ENCODE measurements at regions not wholly inside any gene's neighbourhood (a gene's known extent, or its start where the extent isn't known, plus 50 kb on each side); places are given as distances from the start of the nearest gene placed in this dataset.

DNA sequence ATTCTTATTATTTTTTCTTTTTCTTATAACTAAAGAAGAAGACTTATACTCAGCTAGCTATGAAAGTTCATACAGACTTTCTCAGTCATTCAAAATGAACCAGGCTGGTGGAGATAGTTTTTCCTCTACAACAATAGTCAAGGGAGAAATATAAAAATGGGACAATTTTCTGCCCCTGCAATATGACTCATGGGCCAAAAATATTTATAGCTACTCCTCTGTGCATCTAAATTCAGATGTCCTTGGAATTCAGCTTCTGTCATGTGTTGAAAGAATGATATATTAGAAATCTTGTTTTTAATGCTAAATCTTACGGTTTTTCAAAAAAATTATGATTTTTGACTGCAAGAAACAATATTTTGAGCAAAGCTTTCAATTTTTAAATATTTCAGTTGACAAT is 237.2 kb upstream of the SYT10 start:
- Histone ChIP-seq H2BK120ac (ENCODE audit: low read depth, low read length) (no peak overlapping the region), H3K4me2 (ENCODE audit: low read length, poor library complexity, severe bottlenecking) (no peak overlapping the region), H2BK12ac (ENCODE audit: low read length in 2 of 2) (no peak overlapping the region), H3K27me3 (ENCODE audit: control insufficient read depth in 1 of 2, insufficient read depth in 1 of 2, low read length in 2 of 2) (no peaks in the 10 kb centered on the region), H3K79me1 (replicated peaks; ENCODE audit: low read length, poor library complexity, severe bottlenecking) (no peaks in the 10 kb centered on the region), H3K27ac (ENCODE audit: low read length, poor library complexity, severe bottlenecking) (no peak overlapping the region), H3K36me3 (ENCODE audit: control insufficient read depth in 1 of 2, insufficient read depth in 2 of 2, low read depth in 1 of 2, low read length in 2 of 2) (no peaks in the 10 kb centered on the region), H3K4me3 (ENCODE audit: insufficient read depth in 1 of 2, low read depth in 1 of 2, low read length in 2 of 2) (no peak overlapping the region), H2AK5ac (ENCODE audit: low read length, severe bottlenecking) (no peak overlapping the region), H3K14ac (ENCODE audit: low read length in 2 of 2) (no peak overlapping the region), H3K9ac (ENCODE audit: low read length) (no peak overlapping the region), H3K18ac (ENCODE audit: low read depth in 1 of 2, low read length in 2 of 2) (no peak overlapping the region), H3K4me1 (ENCODE audit: control insufficient read depth, insufficient read depth, low read depth, low read length) (no peaks in the 10 kb centered on the region), H3K4ac (ENCODE audit: low read depth in 1 of 2, low read length in 2 of 2) (no peak overlapping the region), H3K23ac (ENCODE audit: low read length in 2 of 2) (no peak overlapping the region), H2BK15ac (ENCODE audit: low read depth, poor library complexity, severe bottlenecking) (no peak overlapping the region), H2BK5ac (ENCODE audit: low read depth, low read length, poor library complexity, severe bottlenecking) (no peak overlapping the region), H2AFZ (ENCODE audit: low read depth, low read length) (no peak overlapping the region), H4K91ac (ENCODE audit: low read length) (no peak overlapping the region), H4K8ac (ENCODE audit: low read length) (no peak overlapping the region), H3K9me3 (ENCODE audit: control insufficient read depth, low read length) (no peaks in the 10 kb centered on the region)
- no peak for DNase-seq
- no CpG with 5 or more reads among the region's 1 CpG for WGBS

DNA sequence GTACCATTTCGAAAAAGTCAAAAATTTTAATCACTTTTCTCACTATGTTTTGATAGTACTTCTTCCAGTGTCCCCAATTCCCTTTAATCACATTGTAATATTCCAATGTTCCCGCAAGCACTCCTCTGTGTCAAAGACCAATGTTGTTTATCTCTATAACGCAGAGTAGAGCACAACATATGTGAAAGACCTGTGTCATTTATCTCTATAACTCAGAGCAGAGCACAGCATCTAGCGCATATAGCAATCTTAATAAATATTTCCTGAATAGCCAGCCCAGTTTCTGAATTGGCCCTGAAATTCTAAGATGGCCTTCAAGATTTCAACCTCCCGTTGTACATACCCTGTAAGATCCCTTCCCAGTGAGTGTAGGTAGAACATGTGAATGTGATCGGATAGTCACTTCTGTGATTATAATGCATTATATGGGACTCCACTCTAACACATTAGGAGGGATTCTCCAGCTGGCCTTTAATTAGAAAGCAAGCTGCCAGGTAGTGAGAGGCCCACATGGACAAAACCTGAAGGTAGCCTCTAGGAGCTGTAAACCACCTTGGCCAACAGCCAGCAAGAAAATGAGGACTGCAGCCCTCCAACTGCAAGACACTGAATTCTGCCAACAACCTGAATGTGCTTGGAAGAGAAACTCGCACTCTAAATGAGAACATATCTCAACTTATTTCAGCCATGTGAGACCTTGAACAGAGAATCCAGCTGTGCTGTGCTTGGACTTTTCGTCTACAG is 238.8 kb upstream of the SYT10 start:
- H2AFZ ChIP-seq (ENCODE audit: low read depth, low read length), result no peak overlapping the region
- no peak overlapping the region for H3K18ac ChIP-seq (ENCODE audit: low read depth in 1 of 2, low read length in 2 of 2)
- H3K27ac ChIP-seq (ENCODE audit: low read length, poor library complexity, severe bottlenecking), result no peak overlapping the region
- no peak overlapping the region for H2BK15ac ChIP-seq (ENCODE audit: low read depth, poor library complexity, severe bottlenecking)
- WGBS, result 77% methylated on average over 6 of the region's 8 CpGs
- H3K36me3 ChIP-seq (ENCODE audit: control insufficient read depth in 1 of 2, insufficient read depth in 2 of 2, low read depth in 1 of 2, low read length in 2 of 2), result no peaks in the 10 kb centered on the region
- no peaks in the 10 kb centered on the region for H3K79me1 ChIP-seq (replicated peaks; ENCODE audit: low read length, poor library complexity, severe bottlenecking)
- DNase-seq, result no peak
- no peak overlapping the region for H2BK12ac ChIP-seq (ENCODE audit: low read length in 2 of 2)
- H2AK5ac ChIP-seq (ENCODE audit: low read length, severe bottlenecking), result no peak overlapping the region
- no peak overlapping the region for H3K9ac ChIP-seq (ENCODE audit: low read length)
- no peak overlapping the region for H2BK120ac ChIP-seq (ENCODE audit: low read depth, low read length)
- H3K9me3 ChIP-seq (ENCODE audit: control insufficient read depth, low read length), result no peaks in the 10 kb centered on the region
- no peak overlapping the region for H3K23ac ChIP-seq (ENCODE audit: low read length in 2 of 2)
- no peaks in the 10 kb centered on the region for H3K27me3 ChIP-seq (ENCODE audit: control insufficient read depth in 1 of 2, insufficient read depth in 1 of 2, low read length in 2 of 2)
- no peak overlapping the region for H4K8ac ChIP-seq (ENCODE audit: low read length)
- H3K4me3 ChIP-seq (ENCODE audit: insufficient read depth in 1 of 2, low read depth in 1 of 2, low read length in 2 of 2), result no peak overlapping the region
- H4K91ac ChIP-seq (ENCODE audit: low read length), result no peak overlapping the region
- H3K4me2 ChIP-seq (ENCODE audit: low read length, poor library complexity, severe bottlenecking), result no peak overlapping the region
- no peaks in the 10 kb centered on the region for H3K4me1 ChIP-seq (ENCODE audit: control insufficient read depth, insufficient read depth, low read depth, low read length)
- H3K4ac ChIP-seq (ENCODE audit: low read depth in 1 of 2, low read length in 2 of 2), result no peak overlapping the region
- H3K14ac ChIP-seq (ENCODE audit: low read length in 2 of 2), result no peak overlapping the region
- H2BK5ac ChIP-seq (ENCODE audit: low read depth, low read length, poor library complexity, severe bottlenecking), result no peak overlapping the region

DNA sequence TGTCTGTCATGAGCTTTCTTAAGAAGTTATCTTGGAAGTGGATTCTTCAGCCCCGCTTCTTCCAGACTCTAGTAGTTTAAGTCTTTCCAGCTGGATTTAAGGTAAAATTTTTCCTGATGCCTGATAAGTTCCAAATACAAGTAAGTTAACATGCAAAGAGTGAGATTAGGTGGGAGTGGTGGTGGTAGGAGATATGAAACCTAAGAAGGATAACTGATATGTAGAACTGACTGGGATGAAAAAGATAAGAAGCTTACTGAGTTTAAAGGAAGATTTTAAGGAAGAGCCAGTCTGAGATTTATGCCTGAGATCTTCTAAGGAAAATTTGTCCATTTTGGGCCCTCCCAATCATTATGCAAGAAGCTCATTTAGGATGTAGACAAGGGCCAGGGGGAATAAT is 250.9 kb upstream of the SYT10 start:
- no peak overlapping the region for H2BK120ac ChIP-seq (ENCODE audit: low read depth, low read length)
- no peak overlapping the region for H3K14ac ChIP-seq (ENCODE audit: low read length in 2 of 2)
- no peak overlapping the region for H4K8ac ChIP-seq (ENCODE audit: low read length)
- H3K79me1 ChIP-seq (replicated peaks; ENCODE audit: low read length, poor library complexity, severe bottlenecking), result no peaks in the 10 kb centered on the region
- H3K27ac ChIP-seq (ENCODE audit: low read length, poor library complexity, severe bottlenecking), result no peak overlapping the region
- H2AFZ ChIP-seq (ENCODE audit: low read depth, low read length), result no peak overlapping the region
- no peak overlapping the region for H2BK5ac ChIP-seq (ENCODE audit: low read depth, low read length, poor library complexity, severe bottlenecking)
- H3K23ac ChIP-seq (ENCODE audit: low read length in 2 of 2), result no peak overlapping the region
- DNase-seq, result no peak
- no peak overlapping the region for H3K4ac ChIP-seq (ENCODE audit: low read depth in 1 of 2, low read length in 2 of 2)
- no peak overlapping the region for H2BK12ac ChIP-seq (ENCODE audit: low read length in 2 of 2)
- no peaks in the 10 kb centered on the region for H3K36me3 ChIP-seq (ENCODE audit: control insufficient read depth in 1 of 2, insufficient read depth in 2 of 2, low read depth in 1 of 2, low read length in 2 of 2)
- H3K9ac ChIP-seq (ENCODE audit: low read length), result no peak overlapping the region
- H3K4me1 ChIP-seq (ENCODE audit: control insufficient read depth, insufficient read depth, low read depth, low read length), result no peaks in the 10 kb centered on the region
- WGBS, result 92% methylated on average over 1 of the region's 1 CpG
- no peaks in the 10 kb centered on the region for H3K27me3 ChIP-seq (ENCODE audit: control insufficient read depth in 1 of 2, insufficient read depth in 1 of 2, low read length in 2 of 2)
- H2BK15ac ChIP-seq (ENCODE audit: low read depth, poor library complexity, severe bottlenecking), result no peak overlapping the region
- peaks cover 5% of the 10 kb centered on the region for H3K9me3 ChIP-seq (ENCODE audit: control insufficient read depth, low read length)
- no peak overlapping the region for H2AK5ac ChIP-seq (ENCODE audit: low read length, severe bottlenecking)
- no peak overlapping the region for H3K4me3 ChIP-seq (ENCODE audit: insufficient read depth in 1 of 2, low read depth in 1 of 2, low read length in 2 of 2)
- H3K18ac ChIP-seq (ENCODE audit: low read depth in 1 of 2, low read length in 2 of 2), result no peak overlapping the region
- no peak overlapping the region for H3K4me2 ChIP-seq (ENCODE audit: low read length, poor library complexity, severe bottlenecking)
- H4K91ac ChIP-seq (ENCODE audit: low read length), result no peak overlapping the region

DNA sequence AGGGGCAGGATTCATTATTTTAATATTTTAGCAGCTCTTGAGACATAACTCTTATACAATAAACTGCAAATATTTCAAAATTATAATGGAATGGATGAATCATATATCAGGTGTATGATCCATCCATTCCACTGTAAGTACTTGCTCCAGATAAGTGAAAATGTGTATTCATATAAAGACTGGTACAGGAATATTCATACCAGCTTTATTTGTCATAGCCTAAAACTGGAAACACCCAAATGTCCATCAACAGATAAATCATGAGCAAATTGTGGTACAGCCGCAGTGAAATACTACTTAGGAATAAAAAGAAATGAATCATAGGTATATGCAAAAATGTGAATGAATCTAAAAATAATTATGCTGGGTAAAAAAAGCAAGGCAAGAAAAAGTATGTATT is 263.6 kb upstream of the SYT10 start:
- H3K4me1 ChIP-seq (ENCODE audit: control insufficient read depth, insufficient read depth, low read depth, low read length), result no peaks in the 10 kb centered on the region
- H3K9me3 ChIP-seq (ENCODE audit: control insufficient read depth, low read length), result peaks cover 4% of the 10 kb centered on the region
- H3K27ac ChIP-seq (ENCODE audit: low read length, poor library complexity, severe bottlenecking), result no peak overlapping the region
- no peak overlapping the region for H3K4ac ChIP-seq (ENCODE audit: low read depth in 1 of 2, low read length in 2 of 2)
- H2BK12ac ChIP-seq (ENCODE audit: low read length in 2 of 2), result no peak overlapping the region
- no peak overlapping the region for H2BK120ac ChIP-seq (ENCODE audit: low read depth, low read length)
- no peak overlapping the region for H3K9ac ChIP-seq (ENCODE audit: low read length)
- H3K4me3 ChIP-seq (ENCODE audit: insufficient read depth in 1 of 2, low read depth in 1 of 2, low read length in 2 of 2), result no peak overlapping the region
- no peak overlapping the region for H2BK15ac ChIP-seq (ENCODE audit: low read depth, poor library complexity, severe bottlenecking)
- H2BK5ac ChIP-seq (ENCODE audit: low read depth, low read length, poor library complexity, severe bottlenecking), result no peak overlapping the region
- H3K4me2 ChIP-seq (ENCODE audit: low read length, poor library complexity, severe bottlenecking), result no peak overlapping the region
- DNase-seq, result no peak
- no peaks in the 10 kb centered on the region for H3K79me1 ChIP-seq (replicated peaks; ENCODE audit: low read length, poor library complexity, severe bottlenecking)
- H4K8ac ChIP-seq (ENCODE audit: low read length), result no peak overlapping the region
- no peak overlapping the region for H2AK5ac ChIP-seq (ENCODE audit: low read length, severe bottlenecking)
- no peak overlapping the region for H2AFZ ChIP-seq (ENCODE audit: low read depth, low read length)
- H3K27me3 ChIP-seq (ENCODE audit: control insufficient read depth in 1 of 2, insufficient read depth in 1 of 2, low read length in 2 of 2), result no peaks in the 10 kb centered on the region
- H3K36me3 ChIP-seq (ENCODE audit: control insufficient read depth in 1 of 2, insufficient read depth in 2 of 2, low read depth in 1 of 2, low read length in 2 of 2), result no peaks in the 10 kb centered on the region
- no peak overlapping the region for H3K18ac ChIP-seq (ENCODE audit: low read depth in 1 of 2, low read length in 2 of 2)
- 80% methylated on average over 1 of the region's 1 CpG for whole genome bisulfite sequencing
- no peak overlapping the region for H3K23ac ChIP-seq (ENCODE audit: low read length in 2 of 2)
- no peak overlapping the region for H3K14ac ChIP-seq (ENCODE audit: low read length in 2 of 2)
- no peak overlapping the region for H4K91ac ChIP-seq (ENCODE audit: low read length)
